ENCODE measurements at regions not wholly inside any gene's neighbourhood (a gene's known extent, or its start where the extent isn't known, plus 50 kb on each side); places are given as distances from the start of the nearest gene placed in this dataset.

DNA sequence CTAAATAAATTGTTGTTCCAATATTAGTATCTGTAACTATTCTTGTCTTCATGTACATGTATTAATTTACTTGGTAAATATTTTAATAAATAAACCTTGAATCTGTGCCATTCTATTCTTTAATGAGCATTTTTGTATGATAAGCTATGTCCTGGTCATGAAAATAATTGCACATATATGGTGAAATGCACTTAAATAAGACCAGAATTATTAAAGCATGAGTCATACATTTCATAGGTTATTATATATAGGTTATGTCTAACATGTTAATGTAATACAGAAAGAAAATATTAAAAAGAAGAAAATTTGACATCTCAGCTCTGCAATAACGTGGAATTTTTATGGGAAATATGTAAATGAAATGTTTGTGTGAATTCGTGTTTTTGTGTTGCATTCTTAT, 1168.1 kb downstream of the TAF11L14 start:
- TF ChIP-seq, protein P1, sequence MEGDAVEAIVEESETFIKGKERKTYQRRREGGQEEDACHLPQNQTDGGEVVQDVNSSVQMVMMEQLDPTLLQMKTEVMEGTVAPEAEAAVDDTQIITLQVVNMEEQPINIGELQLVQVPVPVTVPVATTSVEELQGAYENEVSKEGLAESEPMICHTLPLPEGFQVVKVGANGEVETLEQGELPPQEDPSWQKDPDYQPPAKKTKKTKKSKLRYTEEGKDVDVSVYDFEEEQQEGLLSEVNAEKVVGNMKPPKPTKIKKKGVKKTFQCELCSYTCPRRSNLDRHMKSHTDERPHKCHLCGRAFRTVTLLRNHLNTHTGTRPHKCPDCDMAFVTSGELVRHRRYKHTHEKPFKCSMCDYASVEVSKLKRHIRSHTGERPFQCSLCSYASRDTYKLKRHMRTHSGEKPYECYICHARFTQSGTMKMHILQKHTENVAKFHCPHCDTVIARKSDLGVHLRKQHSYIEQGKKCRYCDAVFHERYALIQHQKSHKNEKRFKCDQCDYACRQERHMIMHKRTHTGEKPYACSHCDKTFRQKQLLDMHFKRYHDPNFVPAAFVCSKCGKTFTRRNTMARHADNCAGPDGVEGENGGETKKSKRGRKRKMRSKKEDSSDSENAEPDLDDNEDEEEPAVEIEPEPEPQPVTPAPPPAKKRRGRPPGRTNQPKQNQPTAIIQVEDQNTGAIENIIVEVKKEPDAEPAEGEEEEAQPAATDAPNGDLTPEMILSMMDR (conservative IDR thresholded peaks at IDR 0.05): no peak
- no peak overlapping the region for H3K4me3 Mint-ChIP-seq
- H3K27me3 Mint-ChIP-seq: no peaks in the 10 kb centered on the region
- H3K36me3 Mint-ChIP-seq: no peaks in the 10 kb centered on the region
- no peaks in the 10 kb centered on the region for H3K9me3 Mint-ChIP-seq
- H3K27ac Mint-ChIP-seq: no peak overlapping the region
- DNase-seq (ENCODE audit: extremely low spot score, unreplicated experiment): no peak
- H3K4me1 Mint-ChIP-seq (ENCODE audit: unreplicated experiment): no peaks in the 10 kb centered on the region

GRCh38 chr5:18805376-18805775, 1171.1 kb downstream of the TAF11L14 start:
- TF ChIP-seq, protein P1 (conservative IDR thresholded peaks at IDR 0.05): no peak
- H3K27ac Mint-ChIP-seq: no peak overlapping the region
- H3K27me3 Mint-ChIP-seq: no peaks in the 10 kb centered on the region
- no peaks in the 10 kb centered on the region for H3K36me3 Mint-ChIP-seq
- no peaks in the 10 kb centered on the region for H3K4me1 Mint-ChIP-seq (ENCODE audit: unreplicated experiment)
- no peak overlapping the region for H3K4me3 Mint-ChIP-seq
- no peaks in the 10 kb centered on the region for H3K9me3 Mint-ChIP-seq
- no peak for DNase-seq (ENCODE audit: extremely low spot score, unreplicated experiment)

DNA sequence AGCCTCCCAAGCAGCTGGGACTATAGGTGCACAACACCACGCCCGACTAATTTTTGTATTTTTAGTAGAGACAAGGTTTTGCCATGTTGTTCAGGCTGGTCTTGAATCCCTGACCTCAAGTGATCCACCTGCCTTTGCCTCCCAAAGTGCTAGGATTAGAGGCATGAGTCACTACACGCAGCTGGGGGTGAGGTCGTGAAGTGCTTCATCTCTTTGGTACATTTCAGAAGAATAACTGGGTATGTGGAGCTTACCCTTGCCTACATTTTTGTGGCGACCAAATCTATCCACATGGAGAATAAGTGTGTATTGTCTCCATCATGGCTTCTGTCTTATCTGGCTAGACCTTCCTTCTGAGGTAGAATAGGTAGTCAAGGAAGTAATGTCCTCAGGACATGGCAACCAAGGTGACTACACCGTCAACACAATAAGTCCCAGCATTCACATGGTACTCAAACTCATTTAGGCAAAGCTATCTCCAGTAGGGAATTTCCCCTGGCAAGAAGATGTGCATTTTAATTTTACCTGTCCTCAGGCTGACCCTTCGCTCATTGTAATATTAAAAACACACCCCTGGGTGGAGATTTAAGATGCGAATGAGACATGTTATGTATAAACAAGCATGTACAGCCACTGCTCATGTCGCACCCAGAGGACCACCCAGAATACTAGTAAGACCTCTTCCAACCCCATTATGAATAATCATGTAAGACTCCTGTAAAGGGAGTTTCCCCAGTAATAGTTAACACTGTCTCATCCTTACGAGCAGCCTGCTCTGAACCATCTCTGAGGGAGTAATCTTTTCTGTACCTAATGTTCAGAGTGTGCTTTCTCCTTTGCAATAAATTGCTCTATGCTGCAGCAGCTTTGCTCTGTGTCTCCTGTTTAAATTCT, 1173.2 kb downstream of the TAF11L14 start:
- TF ChIP-seq, protein P1 (conservative IDR thresholded peaks at IDR 0.05): no peak
- Mint-ChIP-seq H3K4me3 (no peak overlapping the region), H3K27me3 (no peaks in the 10 kb centered on the region), H3K4me1 (ENCODE audit: unreplicated experiment) (no peaks in the 10 kb centered on the region), H3K9me3 (no peaks in the 10 kb centered on the region), H3K27ac (no peak overlapping the region), H3K36me3 (no peaks in the 10 kb centered on the region)
- DNase-seq (ENCODE audit: extremely low spot score, unreplicated experiment): no peak

DNA sequence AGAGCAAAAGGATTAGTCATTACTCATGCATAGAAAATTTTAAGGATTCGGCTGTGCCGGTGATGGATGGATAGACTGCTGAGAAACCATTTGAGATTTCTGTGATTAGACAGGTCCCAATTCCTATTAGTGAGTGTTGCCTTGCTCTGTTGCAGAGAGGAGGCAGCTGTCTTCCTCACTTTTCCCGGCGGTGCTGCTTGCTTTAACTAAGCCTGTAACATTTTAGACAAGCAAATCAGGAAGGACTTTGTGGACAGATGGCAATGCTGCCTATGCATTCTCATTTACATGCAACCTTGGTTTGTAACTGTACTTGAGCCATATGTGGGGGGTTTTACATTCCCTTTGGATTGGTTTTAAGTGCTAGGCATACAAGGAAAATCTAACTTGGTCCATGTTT, 1176.3 kb downstream of the CDH18 start:
- H3K36me3 Mint-ChIP-seq: no peaks in the 10 kb centered on the region
- H3K4me3 Mint-ChIP-seq: no peak overlapping the region
- no peak overlapping the region for H3K27ac Mint-ChIP-seq
- no peaks in the 10 kb centered on the region for H3K9me3 Mint-ChIP-seq
- no peaks in the 10 kb centered on the region for H3K27me3 Mint-ChIP-seq
- no peaks in the 10 kb centered on the region for H3K4me1 Mint-ChIP-seq (ENCODE audit: unreplicated experiment)
- TF ChIP-seq, protein P1 (conservative IDR thresholded peaks at IDR 0.05): no peak
- no peak for DNase-seq (ENCODE audit: extremely low spot score, unreplicated experiment)

DNA sequence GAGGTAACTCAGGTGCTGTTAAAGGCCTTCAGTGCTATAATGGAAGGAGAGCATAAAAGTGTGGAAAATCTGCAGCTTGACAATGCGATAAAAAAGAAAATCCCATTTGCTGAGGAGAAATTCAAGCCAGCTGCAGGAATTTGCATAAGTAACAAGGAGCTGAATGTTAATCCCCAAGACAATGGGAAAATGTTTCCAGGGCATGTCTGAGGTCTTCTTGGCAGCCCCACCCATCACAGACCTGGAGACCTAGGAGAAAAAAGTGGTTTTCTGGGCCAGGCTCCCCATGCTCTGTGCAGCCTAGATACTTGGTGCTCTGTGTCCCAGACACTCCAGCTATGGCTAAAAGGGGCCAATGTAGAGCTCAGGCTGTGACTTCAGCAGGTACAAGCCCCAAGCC, 1159.6 kb downstream of the CDH18 start:
- no peak for DNase-seq (ENCODE audit: extremely low spot score, unreplicated experiment)
- no peaks in the 10 kb centered on the region for H3K36me3 Mint-ChIP-seq
- TF ChIP-seq, protein P1 (conservative IDR thresholded peaks at IDR 0.05): no peak
- H3K27ac Mint-ChIP-seq: no peak overlapping the region
- no peak overlapping the region for H3K4me3 Mint-ChIP-seq
- no peaks in the 10 kb centered on the region for H3K27me3 Mint-ChIP-seq
- H3K4me1 Mint-ChIP-seq (ENCODE audit: unreplicated experiment): no peaks in the 10 kb centered on the region
- peaks cover 5% of the 10 kb centered on the region for H3K9me3 Mint-ChIP-seq
